Liver (tissue), 3 donors: ENCODE measurements at regions not wholly inside any gene's neighbourhood (a gene's known extent, or its start where the extent isn't known, plus 50 kb on each side); places are given as distances from the start of the nearest gene placed in this dataset.

ENCODE experiments used
- CTCF ChIP-seq: fragments of 150-350 bp; IDR thresholded peaks from 2 replicates; pipeline ENCODE4 v1.5.1; 2017; ENCODE audit warnings: improper control_type of control experiment, low read depth, low read length; ENCODE audit not compliant: missing input control
- HNF4A ChIP-seq, 2 donors: conservative IDR thresholded peaks; 2 replicates each; pipeline ENCODE4 v1.6.1; 2016; ENCODE audit warnings: antibody characterized with exemption in 2 of 2, mild to moderate bottlenecking in 2 of 2
- HNF4G ChIP-seq: IDR thresholded peaks from 2 replicates; pipeline ENCODE4 v1.6.1; 2016; ENCODE audit warnings: antibody characterized with exemption
- JUND ChIP-seq, 2 donors: IDR thresholded peaks; 2 replicates each; pipeline ENCODE4 v1.6.1; 2016; ENCODE audit warnings: antibody characterized with exemption in 2 of 2
- MAX ChIP-seq: IDR thresholded peaks from 2 replicates; pipeline ENCODE4 v1.6.1; 2016; ENCODE audit warnings: antibody characterized with exemption
- RAD21 ChIP-seq, 2 donors: IDR thresholded peaks; 2 replicates each; pipeline ENCODE4 v1.6.1; 2016; ENCODE audit warnings: antibody characterized with exemption in 2 of 2, mild to moderate bottlenecking in 2 of 2
- TAF1 ChIP-seq: conservative IDR thresholded peaks from 2 replicates; pipeline ENCODE4 v1.6.1; 2016; ENCODE audit warnings: antibody characterized with exemption, mild to moderate bottlenecking
- YY1 ChIP-seq: IDR thresholded peaks from 2 replicates; pipeline ENCODE4 v1.6.1; 2016; ENCODE audit warnings: antibody characterized with exemption, mild to moderate bottlenecking
- TF ChIP-seq, protein P1 (sequence below): IDR thresholded peaks from 2 replicates; pipeline ENCODE4 v1.6.1; 2016; ENCODE audit warnings: antibody characterized with exemption, mild to moderate bottlenecking
- donor health status: healthy.
- donor health status: healthy.

DNA sequence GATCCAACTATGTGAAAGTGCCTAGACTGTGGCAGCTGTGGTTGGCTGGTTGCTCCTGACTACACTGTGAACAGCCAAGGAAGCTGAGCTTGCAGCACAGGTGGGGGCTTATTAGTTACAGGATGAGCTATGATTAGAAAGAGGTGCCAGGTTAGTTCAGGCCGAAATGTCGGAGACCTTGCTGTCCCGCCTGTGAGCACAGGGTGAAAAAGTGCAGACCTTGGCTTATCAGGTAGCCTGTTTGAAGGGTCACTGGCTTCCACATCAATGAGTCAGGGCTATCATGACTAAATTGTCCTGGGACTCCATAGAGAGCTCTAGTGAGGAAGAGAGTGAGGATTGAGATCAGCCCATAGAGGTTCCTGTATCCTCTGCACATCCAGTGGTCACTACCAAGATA lies 114.3 kb upstream of the PLPPR1 start:
- TF ChIP-seq CTCF (no peak), YY1 (no peak), TAF1 (no peak), MAX (no peak), HNF4A (conservative IDR thresholded peaks at IDR 0.05) (no peak), HNF4G (no peak), RAD21 (IDR thresholded peaks at IDR 0.05) (no peak), JUND (IDR thresholded peaks at IDR 0.05) (no peak)
- TF ChIP-seq, protein P1, sequence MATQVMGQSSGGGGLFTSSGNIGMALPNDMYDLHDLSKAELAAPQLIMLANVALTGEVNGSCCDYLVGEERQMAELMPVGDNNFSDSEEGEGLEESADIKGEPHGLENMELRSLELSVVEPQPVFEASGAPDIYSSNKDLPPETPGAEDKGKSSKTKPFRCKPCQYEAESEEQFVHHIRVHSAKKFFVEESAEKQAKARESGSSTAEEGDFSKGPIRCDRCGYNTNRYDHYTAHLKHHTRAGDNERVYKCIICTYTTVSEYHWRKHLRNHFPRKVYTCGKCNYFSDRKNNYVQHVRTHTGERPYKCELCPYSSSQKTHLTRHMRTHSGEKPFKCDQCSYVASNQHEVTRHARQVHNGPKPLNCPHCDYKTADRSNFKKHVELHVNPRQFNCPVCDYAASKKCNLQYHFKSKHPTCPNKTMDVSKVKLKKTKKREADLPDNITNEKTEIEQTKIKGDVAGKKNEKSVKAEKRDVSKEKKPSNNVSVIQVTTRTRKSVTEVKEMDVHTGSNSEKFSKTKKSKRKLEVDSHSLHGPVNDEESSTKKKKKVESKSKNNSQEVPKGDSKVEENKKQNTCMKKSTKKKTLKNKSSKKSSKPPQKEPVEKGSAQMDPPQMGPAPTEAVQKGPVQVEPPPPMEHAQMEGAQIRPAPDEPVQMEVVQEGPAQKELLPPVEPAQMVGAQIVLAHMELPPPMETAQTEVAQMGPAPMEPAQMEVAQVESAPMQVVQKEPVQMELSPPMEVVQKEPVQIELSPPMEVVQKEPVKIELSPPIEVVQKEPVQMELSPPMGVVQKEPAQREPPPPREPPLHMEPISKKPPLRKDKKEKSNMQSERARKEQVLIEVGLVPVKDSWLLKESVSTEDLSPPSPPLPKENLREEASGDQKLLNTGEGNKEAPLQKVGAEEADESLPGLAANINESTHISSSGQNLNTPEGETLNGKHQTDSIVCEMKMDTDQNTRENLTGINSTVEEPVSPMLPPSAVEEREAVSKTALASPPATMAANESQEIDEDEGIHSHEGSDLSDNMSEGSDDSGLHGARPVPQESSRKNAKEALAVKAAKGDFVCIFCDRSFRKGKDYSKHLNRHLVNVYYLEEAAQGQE = no peak
